ENCODE measurements at regions not wholly inside any gene's neighbourhood (a gene's known extent, or its start where the extent isn't known, plus 50 kb on each side); places are given as distances from the start of the nearest gene placed in this dataset.

DNA sequence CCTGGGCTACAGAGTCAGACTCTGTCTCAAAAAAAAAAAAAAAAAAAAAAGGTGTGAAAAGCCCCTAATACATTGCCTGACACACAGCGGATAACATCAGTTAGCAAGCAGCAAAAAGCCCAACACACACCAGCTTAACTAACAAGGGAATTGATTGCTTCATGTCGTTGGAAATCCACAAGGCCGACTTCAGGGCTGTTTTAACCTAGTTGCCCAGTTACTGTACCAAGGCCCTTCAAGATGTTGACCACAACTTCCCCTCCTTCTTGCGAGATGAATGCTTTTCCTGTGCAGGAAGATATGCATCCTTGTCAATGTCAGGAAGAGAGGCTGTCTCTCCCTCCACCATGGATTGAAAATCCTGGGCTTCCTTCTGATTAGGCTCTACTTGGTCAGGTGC lies 202.9 kb downstream of the MIB1 start:
- TF ChIP-seq, protein P1, sequence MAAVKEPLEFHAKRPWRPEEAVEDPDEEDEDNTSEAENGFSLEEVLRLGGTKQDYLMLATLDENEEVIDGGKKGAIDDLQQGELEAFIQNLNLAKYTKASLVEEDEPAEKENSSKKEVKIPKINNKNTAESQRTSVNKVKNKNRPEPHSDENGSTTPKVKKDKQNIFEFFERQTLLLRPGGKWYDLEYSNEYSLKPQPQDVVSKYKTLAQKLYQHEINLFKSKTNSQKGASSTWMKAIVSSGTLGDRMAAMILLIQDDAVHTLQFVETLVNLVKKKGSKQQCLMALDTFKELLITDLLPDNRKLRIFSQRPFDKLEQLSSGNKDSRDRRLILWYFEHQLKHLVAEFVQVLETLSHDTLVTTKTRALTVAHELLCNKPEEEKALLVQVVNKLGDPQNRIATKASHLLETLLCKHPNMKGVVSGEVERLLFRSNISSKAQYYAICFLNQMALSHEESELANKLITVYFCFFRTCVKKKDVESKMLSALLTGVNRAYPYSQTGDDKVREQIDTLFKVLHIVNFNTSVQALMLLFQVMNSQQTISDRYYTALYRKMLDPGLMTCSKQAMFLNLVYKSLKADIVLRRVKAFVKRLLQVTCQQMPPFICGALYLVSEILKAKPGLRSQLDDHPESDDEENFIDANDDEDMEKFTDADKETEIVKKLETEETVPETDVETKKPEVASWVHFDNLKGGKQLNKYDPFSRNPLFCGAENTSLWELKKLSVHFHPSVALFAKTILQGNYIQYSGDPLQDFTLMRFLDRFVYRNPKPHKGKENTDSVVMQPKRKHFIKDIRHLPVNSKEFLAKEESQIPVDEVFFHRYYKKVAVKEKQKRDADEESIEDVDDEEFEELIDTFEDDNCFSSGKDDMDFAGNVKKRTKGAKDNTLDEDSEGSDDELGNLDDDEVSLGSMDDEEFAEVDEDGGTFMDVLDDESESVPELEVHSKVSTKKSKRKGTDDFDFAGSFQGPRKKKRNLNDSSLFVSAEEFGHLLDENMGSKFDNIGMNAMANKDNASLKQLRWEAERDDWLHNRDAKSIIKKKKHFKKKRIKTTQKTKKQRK (IDR thresholded peaks at IDR 0.05; ENCODE audit: low read depth, low read length): no peak
- TF ChIP-seq MEF2B (IDR thresholded peaks at IDR 0.05; ENCODE audit: partially characterized antibody, poor library complexity, severe bottlenecking): no peak
- TF ChIP-seq TCF12 (IDR thresholded peaks at IDR 0.05; ENCODE audit: low read depth, low read length): no peak
- no peak for TF ChIP-seq POLR2AphosphoS2 (IDR thresholded peaks at IDR 0.05; ENCODE audit: low read depth, low read length)
- no peak for TF ChIP-seq ZNF274 (IDR thresholded peaks at IDR 0.05; ENCODE audit: insufficient read depth, insufficient read length)
- TF ChIP-seq, protein P2, sequence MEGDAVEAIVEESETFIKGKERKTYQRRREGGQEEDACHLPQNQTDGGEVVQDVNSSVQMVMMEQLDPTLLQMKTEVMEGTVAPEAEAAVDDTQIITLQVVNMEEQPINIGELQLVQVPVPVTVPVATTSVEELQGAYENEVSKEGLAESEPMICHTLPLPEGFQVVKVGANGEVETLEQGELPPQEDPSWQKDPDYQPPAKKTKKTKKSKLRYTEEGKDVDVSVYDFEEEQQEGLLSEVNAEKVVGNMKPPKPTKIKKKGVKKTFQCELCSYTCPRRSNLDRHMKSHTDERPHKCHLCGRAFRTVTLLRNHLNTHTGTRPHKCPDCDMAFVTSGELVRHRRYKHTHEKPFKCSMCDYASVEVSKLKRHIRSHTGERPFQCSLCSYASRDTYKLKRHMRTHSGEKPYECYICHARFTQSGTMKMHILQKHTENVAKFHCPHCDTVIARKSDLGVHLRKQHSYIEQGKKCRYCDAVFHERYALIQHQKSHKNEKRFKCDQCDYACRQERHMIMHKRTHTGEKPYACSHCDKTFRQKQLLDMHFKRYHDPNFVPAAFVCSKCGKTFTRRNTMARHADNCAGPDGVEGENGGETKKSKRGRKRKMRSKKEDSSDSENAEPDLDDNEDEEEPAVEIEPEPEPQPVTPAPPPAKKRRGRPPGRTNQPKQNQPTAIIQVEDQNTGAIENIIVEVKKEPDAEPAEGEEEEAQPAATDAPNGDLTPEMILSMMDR (IDR thresholded peaks at IDR 0.05 in 2 of 3, conservative IDR thresholded peaks at IDR 0.05 in 1 of 3; ENCODE audit: control insufficient read depth in 2 of 3, extremely low read depth in 1 of 3, insufficient read depth in 1 of 3, low read depth in 3 of 3, low read length in 3 of 3): no peak
